ENCODE measurements at regions not wholly inside any gene's neighbourhood (a gene's known extent, or its start where the extent isn't known, plus 50 kb on each side); places are given as distances from the start of the nearest gene placed in this dataset.

DNA sequence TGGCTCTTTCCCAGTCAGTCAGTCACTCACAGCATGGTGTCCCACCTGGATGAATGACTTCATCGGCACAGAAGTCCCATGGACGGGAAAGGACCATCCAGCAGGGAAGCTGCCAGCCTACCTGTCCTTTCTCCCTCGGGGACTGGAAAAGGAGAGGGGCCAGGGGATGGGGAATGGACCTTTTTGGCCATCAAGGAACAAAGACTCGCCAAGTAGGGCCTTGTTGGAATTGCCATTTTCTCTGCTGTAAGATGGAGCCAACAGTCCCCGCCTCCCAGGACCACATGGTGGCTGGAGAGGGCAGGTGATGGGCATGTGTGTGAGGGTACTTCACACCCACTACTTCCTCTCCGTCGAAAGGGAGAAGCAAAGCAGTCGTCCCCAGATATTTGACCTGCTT, 67.8 kb upstream of the LHX1 start:
- DNase-seq: no peak

DNA sequence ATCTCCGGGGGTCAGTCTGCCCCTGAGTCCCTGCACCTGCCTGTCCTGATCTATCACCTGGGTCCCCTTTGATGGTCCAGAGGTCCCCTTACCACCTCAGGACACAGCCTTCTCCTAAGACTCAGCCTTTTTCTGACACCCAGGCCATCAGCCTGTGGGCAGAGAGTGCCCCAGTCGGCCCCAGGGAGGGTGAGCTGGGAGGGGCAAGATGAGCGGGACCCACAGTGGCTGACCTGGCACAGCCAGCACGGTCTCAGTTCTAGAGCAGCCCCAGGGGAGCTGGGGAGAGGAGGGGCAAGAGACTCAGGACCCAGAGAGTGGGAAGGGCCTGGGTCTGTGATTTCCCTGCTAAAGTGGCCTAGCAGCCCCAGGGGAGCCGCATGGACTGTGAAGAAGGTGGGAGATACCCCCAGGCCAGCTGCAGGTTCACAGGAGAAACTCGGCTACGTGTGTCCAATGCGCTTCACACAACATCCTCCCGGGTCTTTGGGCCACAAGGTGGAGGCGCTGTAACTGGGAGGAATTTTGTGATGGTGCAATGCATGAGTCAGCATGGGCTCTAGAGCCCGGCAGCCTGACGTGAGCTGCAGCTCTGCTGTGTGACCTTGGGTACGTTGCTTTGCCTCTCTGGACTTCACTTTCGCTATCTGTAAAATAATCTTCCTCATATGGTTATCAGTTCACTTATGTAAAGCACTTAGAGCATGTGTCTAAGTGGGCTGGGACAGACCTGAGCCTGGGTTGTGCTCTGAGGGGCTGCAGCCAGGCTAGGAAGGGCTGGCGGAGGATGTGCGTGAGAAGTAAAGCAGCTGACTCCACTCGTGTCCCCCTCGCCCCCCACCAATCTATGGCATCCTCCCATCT, 67.2 kb upstream of the LHX1 start:
- no peak for DNase-seq

DNA sequence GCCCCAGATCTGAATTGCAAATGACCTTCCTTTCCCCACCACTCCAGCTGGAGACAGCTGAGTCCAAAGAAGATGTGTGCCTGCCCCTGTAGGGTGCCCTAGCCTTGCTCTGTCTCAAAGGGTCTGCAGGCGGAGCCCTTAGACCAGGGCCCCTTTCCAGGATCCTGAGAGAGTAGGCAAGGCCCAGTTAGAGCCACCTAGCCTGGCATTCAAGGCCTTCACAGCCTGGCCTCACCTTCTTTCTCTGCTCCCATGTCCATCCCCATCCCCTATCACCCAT, 66.6 kb upstream of the LHX1 start:
- no peak for DNase-seq

DNA sequence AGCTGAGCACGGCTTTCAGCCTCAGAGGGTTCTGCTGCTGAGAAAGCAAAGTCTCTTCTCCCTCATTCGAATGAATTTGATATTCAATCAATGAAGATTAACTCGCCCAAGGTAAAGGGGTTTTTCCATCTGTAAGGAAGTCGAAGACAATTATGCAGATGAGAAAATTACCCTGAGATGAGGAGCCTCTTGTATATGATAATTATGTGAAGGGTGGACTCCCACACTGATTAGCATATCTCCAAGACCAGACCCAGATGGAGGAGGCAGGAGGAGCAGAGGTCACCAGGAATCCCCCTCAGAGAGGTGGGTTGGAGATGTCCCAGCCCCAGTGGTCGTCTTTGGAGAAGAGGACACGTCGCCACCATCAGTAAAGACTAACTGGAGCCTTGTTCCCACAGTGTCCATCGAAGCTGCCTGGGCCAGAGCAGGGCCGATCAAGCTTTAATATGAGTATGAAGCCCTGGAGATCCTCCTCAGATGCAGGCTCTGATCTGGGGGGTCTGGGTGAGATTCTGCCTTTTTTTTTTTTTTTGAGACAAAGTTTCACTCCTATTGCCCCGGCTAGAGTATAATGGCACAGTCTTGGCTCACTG, 61.5 kb upstream of the LHX1 start:
- no peak for DNase-seq

DNA sequence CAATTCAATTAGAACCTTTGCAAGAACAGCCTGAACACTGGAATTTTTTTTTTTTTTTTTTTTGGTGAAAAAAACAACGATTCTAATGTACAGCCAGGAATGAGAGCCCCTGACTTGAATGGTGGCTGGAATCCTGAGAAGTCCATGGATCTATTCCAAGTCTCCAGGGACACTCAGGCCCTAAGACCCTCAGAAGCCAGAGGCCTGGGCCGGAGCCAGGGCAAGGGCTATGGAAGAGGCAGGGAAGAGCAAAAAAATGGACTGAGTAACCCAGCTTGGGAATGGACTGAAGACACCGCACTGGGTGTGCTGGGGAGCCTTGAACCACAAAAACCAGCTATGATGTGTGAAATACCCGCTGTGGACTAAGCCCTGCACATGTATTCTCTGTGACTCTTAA, 60.3 kb upstream of the LHX1 start:
- no peak for DNase-seq

DNA sequence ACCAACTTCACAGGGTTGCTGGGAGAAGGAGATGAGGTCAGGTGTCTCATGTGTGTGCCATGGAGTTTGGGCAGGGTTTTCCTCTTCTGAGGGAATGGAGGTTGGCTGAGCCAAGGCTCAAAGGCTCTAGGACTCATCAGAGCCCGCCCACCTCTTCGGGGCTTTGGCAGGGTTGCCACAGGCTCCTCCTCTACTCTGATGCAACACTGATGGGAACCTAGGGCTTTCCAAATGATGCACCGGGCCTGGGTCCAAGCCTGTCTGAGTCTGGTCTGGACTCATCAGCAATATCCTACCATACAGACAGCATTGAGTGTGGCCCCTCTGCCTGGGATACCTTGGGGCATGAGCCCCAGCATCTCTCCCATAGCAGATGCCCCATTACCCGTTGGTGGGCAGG, 59.5 kb upstream of the LHX1 start:
- DNase-seq: no peak

DNA sequence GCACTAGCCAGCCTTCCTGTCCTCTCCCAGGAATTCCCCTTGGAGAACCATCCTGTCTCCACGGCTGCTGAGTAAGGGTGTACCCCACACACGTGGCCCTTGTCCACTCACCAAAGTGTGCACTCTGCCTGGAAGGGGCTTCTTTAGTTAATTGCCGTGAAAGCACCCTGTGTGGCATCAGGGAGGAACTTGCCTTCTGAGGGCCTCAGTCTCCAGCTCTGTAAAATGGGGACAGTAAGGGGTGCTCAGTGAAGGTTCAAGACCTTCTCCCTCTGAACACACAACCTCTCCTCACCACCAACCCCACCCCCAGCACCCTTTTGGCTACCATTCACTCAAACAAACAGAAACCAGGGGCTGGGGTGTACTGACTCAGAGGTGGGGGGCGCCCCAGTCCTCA, 59.1 kb upstream of the LHX1 start:
- DNase-seq: no peak

DNA sequence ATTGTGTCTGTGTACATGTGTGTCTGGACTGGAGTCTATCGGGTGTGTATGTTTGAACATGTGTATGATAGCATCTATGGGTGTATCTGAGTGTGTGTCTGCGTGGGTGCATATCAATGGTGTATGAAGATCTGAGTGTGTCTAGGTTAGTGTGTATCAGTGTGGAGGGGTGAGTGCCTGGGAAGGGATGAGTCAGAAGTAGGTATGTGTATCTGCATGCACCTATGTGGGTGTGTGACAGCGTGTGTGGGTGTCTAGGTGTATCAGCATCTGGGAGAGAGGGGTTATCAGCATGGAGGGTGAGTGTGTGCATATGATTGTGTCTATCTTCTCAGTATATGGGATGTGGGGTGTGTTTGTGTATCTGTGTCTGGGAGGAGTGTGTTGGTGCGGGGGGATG, 58.2 kb upstream of the LHX1 start:
- DNase-seq: no peak

DNA sequence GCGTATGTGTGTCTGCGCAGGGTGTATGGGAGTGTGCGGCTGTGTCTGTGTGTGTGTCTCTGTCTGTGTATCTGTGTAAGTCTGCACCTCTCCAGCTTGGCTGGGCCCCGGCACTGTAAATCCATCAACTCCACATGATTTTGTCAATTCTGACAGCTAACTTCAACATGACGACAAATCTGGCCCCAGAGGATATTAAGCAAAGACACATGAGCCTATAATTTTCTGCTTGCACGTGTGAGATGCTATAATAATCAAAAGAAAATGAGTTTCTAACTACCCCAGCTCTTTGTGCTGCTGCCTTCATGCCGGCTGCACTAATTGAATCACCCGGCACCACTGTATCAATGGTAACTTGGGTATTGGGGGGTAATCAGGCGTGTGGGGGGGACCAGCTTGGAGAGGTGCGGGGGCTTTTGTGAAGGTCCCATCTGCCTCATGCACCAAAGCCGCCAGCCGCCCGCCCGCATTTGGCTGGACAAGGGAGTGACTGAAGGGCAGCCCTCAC, 57.6 kb upstream of the LHX1 start:
- no peak for DNase-seq

DNA sequence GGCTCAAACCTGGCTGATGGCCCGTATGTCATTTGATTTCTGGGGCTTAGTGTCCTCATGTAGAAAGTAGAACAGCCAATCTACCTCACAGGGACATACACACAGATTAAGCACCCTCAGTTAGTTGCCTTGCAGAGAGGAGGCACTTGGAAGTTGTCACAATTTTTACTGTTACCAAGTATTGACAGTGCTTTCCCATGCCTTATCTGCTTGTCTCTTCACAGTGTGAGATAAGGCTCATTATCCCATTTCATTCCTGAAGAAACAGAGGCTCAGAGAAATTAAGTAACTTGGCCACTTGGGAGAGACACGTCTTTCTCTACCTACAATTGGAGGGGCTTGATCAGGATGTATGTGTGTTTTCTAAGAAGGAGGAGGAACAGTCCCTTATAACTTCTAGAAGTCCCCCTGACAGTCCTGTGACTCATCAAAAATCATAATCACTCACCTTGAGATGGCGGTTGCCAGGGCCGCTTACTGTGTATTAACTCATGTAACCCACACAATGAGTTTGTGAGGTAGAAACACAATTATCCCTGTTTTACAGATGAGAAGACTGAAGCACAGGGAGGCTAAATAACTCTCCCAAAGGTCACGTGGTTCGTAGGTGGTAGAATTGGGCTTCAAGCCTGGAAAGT, 56.9 kb upstream of the LHX1 start:
- DNase-seq: no peak

DNA sequence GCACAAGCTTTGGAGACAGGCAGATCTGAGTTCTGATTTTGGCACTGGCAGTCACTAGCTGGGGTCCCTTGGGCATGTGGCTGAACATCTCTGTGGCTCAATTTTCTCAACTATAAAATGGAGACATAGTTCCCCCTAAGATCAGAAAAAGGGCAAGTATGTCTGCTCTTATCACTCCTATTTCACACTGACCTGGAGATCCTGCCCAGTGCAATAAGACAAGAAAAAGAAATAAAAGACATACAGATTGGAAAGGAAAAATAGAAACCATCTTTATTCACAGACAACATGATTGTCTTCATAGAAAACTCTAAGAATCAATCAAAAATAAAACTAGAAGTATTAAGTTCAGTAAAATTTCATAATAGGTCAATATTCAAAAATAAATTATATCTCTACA, 56.0 kb upstream of the LHX1 start:
- no peak for DNase-seq

DNA sequence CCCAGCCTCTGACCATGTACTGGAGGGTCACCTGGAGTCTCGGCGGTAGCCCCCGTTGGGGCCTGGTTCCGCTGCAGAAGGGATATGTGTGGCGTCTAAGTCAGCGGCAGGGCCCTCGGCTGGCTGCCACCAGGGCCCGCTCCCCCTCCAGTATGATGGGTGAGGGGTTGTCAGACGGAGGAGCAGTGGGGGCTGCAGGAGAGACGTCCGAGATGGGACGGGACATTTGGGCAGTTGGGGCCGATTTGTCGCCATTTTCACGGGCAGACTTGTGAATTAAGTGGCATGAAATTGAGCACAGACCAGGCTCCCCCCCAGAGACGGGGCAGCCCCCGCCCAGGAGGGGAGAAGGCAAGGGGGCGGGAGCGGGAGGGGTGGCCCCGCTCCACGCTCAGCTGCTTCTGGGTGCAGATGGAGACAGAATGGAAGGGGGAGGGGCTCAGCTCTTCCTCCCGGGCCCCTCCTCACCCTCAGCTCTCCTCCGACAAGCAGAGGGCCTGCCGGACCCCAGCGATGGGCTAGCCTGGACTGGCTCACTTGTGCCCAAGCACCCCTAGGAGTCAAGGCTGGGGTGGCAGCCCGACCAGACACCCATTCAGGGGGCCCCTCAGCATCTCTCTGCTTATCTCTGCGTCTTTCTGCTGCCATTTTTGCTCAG, 52.7 kb upstream of the LHX1 start:
- DNase-seq: no peak

DNA sequence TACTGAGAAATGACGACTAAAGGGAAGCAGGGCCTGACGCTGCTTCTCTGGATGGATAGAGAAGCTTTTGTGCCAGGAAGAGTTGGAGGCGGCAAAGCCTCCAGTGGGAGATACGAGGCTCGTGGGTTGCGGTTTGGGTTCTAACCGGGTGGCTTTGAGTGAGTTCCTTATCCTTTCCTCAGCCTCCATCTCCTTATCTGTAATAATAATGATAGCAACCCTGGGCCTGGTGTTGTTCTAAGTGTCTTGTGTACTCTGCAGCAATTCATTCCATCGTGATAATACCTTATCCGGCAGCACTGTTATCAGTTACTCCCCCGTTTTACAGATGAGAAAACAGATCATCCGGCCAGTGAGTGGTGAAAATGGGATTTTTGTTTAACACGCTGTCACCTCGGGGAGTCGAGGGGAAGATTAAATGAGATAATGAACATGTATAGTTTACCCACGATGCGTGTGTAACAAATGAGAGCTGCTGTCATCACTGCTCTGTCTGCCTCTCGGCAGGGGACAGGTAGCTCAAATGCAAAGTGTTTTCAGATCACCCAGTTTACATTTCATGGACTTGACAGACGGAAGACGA, 52.0 kb upstream of the LHX1 start:
- DNase-seq: no peak

DNA sequence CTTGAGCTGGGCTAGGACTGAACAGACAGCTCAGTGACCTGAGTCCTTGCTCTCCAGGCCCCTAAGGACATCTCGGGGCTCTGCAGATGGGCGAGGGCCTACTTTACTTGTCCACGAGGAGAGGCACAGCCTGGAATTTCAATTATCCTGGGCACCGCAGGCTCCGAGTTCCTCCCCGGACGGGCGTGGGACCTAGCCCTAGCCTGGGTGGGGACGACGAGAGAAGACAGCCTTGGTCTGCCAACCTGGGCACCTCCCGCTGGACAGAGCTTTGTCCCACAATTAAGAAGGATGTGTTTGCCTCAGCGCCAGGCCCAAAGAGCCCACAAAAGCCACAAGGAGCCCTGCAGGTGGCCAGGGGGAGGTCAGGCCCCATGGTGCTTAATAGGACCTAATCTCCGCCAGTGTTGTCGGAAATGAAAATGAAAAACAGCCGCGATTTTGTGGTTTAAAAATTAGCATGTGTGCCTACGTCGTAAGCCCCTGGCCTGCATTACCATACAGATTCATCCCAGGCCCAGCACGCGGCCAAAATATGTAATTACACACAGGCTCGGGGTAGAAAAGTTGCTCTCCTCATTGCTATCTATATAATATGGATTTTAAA, 51.4 kb upstream of the LHX1 start:
- DNase-seq: no peak

Measured in CD4-positive, alpha-beta T cell treated with Interleukin-4 for 1 hour (primary cell).